ENCODE measurements at regions not wholly inside any gene's neighbourhood (a gene's known extent, or its start where the extent isn't known, plus 50 kb on each side); places are given as distances from the start of the nearest gene placed in this dataset.

DNA sequence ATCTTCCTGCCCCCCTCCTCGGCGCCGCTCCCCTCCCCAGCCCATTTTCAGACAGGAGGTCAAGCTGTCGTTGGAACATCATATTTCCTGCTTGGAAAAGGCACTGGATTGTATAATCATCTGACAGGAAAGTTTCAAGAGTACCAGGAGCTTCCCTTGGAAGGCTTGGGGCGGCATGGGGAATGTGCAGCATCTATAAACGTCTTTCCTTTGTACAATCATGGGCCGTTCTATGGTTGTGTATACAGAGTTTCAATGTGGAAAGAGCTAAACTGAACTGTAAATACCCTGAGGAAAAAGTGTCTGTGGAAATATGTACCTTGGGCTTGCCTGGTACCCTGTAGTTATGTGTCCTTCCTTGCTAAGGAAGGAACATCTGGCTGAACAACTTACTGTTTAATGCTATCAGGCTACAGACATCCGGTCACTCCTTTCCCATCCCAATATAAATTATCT is 368.1 kb upstream of the ADGRL2 start:
- no peak for DNase-seq (ENCODE audit: extremely low spot score, unreplicated experiment)
- Mint-ChIP-seq H3K4me1 (ENCODE audit: unreplicated experiment) (peaks cover 6% of the 10 kb centered on the region), H3K4me3 (ENCODE audit: unreplicated experiment) (no peak overlapping the region), H3K27ac (ENCODE audit: unreplicated experiment) (no peak overlapping the region), H3K9me3 (ENCODE audit: unreplicated experiment) (no peaks in the 10 kb centered on the region), H3K27me3 (ENCODE audit: unreplicated experiment) (no peaks in the 10 kb centered on the region), H3K36me3 (ENCODE audit: unreplicated experiment) (no peaks in the 10 kb centered on the region)
- TF ChIP-seq, protein P1, sequence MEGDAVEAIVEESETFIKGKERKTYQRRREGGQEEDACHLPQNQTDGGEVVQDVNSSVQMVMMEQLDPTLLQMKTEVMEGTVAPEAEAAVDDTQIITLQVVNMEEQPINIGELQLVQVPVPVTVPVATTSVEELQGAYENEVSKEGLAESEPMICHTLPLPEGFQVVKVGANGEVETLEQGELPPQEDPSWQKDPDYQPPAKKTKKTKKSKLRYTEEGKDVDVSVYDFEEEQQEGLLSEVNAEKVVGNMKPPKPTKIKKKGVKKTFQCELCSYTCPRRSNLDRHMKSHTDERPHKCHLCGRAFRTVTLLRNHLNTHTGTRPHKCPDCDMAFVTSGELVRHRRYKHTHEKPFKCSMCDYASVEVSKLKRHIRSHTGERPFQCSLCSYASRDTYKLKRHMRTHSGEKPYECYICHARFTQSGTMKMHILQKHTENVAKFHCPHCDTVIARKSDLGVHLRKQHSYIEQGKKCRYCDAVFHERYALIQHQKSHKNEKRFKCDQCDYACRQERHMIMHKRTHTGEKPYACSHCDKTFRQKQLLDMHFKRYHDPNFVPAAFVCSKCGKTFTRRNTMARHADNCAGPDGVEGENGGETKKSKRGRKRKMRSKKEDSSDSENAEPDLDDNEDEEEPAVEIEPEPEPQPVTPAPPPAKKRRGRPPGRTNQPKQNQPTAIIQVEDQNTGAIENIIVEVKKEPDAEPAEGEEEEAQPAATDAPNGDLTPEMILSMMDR (IDR thresholded peaks at IDR 0.05), result no peak

DNA sequence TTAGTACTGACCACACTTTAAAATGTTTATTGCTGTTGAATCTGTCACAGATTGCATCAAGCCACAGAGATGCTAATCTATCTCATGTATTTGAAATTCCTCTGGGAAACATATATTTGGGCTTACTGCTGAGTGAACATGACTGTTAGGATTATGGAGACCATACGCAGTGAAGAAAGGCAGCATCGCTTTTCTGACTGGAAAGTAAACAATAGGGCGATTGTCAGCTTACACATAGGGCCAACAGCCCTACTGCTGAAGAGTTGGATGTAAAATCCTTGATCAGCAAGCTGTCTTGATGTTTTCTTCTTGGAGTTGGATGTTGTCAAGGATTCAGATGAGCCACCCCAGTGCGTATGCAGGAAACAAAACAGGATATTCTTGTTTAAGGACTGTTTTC is 368.7 kb upstream of the ADGRL2 start:
- TF ChIP-seq, protein P1 (IDR thresholded peaks at IDR 0.05), result no peak
- Mint-ChIP-seq H3K4me1 (ENCODE audit: unreplicated experiment) (peaks cover 2% of the 10 kb centered on the region), H3K27me3 (ENCODE audit: unreplicated experiment) (no peaks in the 10 kb centered on the region), H3K27ac (ENCODE audit: unreplicated experiment) (no peak overlapping the region), H3K36me3 (ENCODE audit: unreplicated experiment) (no peaks in the 10 kb centered on the region), H3K9me3 (ENCODE audit: unreplicated experiment) (no peaks in the 10 kb centered on the region), H3K4me3 (ENCODE audit: unreplicated experiment) (no peak overlapping the region)
- no peak for DNase-seq (ENCODE audit: extremely low spot score, unreplicated experiment)

DNA sequence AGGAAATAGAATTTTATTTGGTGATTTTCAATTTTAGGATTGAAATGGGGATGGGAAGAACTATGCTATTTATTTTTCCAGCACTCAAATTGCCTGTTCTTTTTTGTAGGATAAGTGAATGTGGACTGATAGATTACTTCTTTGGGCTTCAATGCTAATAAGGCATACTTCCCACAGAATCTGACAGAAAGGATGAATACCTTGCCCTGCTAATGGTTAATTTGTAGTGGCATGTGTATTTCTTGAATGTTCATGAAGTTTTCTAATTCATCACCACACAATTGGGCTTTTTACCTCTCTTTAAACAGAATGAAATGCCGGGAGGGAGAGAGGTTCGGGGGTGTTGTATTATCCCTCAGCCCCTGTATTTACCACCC is 369.1 kb upstream of the ADGRL2 start:
- H3K36me3 Mint-ChIP-seq (ENCODE audit: unreplicated experiment), result no peaks in the 10 kb centered on the region
- no peaks in the 10 kb centered on the region for H3K9me3 Mint-ChIP-seq (ENCODE audit: unreplicated experiment)
- no peak overlapping the region for H3K4me3 Mint-ChIP-seq (ENCODE audit: unreplicated experiment)
- H3K27ac Mint-ChIP-seq (ENCODE audit: unreplicated experiment), result no peak overlapping the region
- no peak for DNase-seq (ENCODE audit: extremely low spot score, unreplicated experiment)
- no peaks in the 10 kb centered on the region for H3K27me3 Mint-ChIP-seq (ENCODE audit: unreplicated experiment)
- TF ChIP-seq, protein P1 (IDR thresholded peaks at IDR 0.05), result no peak
- H3K4me1 Mint-ChIP-seq (ENCODE audit: unreplicated experiment), result peaks cover 2% of the 10 kb centered on the region

DNA sequence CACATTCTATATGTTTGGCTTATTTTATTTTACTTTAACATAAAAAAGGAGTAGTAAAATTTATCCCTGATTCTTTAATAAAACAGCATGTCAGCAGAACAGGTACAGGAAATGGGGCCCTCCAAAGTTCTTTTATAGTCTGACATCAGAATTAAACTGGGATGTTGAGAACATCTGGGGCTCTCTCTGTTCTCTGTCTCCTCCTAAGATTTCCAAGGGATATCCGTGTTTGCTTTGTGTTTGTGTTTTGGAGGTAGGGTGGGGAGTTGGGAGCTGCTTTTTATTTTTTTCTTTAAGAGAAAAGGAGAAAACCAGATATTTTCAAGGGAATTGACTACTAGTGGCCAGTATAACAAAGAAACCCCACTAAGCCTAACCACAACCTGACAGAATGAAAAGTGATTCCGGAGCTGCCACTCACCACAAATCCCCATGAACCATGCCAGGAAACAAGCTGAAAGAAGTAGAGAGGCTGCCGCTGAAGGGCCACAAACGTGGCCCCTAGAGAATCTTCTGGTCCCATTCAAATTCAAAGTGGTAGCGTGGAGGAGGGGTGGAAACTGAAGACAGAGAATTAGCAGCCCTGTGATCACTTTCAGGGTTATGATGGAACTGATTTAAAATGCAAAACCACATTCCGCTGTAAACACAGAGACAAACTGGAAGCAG is 369.6 kb upstream of the ADGRL2 start:
- Mint-ChIP-seq H3K27me3 (ENCODE audit: unreplicated experiment) (no peaks in the 10 kb centered on the region), H3K9me3 (ENCODE audit: unreplicated experiment) (peaks cover 3% of the 10 kb centered on the region), H3K4me1 (ENCODE audit: unreplicated experiment) (peaks cover 2% of the 10 kb centered on the region), H3K4me3 (ENCODE audit: unreplicated experiment) (no peak overlapping the region), H3K27ac (ENCODE audit: unreplicated experiment) (no peak overlapping the region), H3K36me3 (ENCODE audit: unreplicated experiment) (no peaks in the 10 kb centered on the region)
- DNase-seq (ENCODE audit: extremely low spot score, unreplicated experiment), result no peak
- TF ChIP-seq, protein P1 (IDR thresholded peaks at IDR 0.05), result no peak

DNA sequence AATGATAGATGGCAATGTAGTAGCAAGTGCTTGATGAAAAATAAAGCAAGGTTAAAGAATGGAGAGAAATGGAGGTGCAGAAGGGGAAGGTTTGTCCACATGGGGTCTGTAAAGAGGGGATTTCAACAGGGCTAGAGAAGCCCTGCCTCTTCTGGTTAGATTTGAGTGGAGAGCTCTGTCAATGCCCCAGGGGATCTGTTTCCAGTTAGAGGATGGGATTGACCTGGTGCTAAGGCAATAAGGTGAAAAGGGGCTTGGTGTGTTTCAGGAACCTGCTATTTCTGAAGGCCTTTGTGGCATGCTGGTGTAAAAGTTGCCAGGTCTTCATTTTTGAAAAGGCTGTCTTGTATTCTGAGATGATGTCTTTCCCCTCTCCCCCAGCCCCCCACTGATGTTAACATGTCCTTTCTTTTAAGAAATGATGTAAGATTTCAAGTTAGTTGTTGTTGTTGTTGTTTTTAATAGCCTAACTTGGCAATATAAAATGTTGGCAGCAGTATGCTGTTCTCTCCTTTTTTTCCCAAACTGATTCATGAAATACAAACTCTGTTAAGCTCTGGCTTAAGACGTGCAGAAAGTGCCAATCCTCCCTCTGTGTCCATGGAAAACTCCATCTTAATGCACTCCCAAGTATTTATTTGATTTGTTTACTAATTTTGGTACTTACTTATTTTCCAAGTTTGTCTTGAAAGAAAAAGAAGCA is 370.3 kb upstream of the ADGRL2 start:
- Mint-ChIP-seq H3K4me1 (ENCODE audit: unreplicated experiment) (peaks cover 2% of the 10 kb centered on the region), H3K4me3 (ENCODE audit: unreplicated experiment) (no peak overlapping the region), H3K36me3 (ENCODE audit: unreplicated experiment) (no peaks in the 10 kb centered on the region), H3K27ac (ENCODE audit: unreplicated experiment) (no peak overlapping the region), H3K9me3 (ENCODE audit: unreplicated experiment) (peaks cover 5% of the 10 kb centered on the region), H3K27me3 (ENCODE audit: unreplicated experiment) (no peaks in the 10 kb centered on the region)
- DNase-seq (ENCODE audit: extremely low spot score, unreplicated experiment), result no peak
- TF ChIP-seq, protein P1 (IDR thresholded peaks at IDR 0.05), result no peak
